Neuronal stem cell (in vitro differentiated cells): ENCODE measurements at regions not wholly inside any gene's neighbourhood (a gene's known extent, or its start where the extent isn't known, plus 50 kb on each side); places are given as distances from the start of the nearest gene placed in this dataset.

Experiments
- DNase-seq: peaks from one replicate; pipeline ENCODE4 v3.0.0-alpha.2; 2013; ENCODE audit warnings: low spot score
- H2AFZ ChIP-seq: one replicate; pipeline ENCODE4 v1.6.1; 2013; ENCODE audit warnings: mild to moderate bottlenecking, low read length, inconsistent platforms
- H2AK5ac ChIP-seq: 2 replicates; pipeline ENCODE4 v1.6.1; 2013; ENCODE audit warnings: low read depth, mild to moderate bottlenecking, inconsistent platforms, low read length, moderate library complexity, mixed read lengths
- H2BK120ac ChIP-seq: 2 replicates; pipeline ENCODE4 v1.6.1; 2013; ENCODE audit warnings: low read depth, mild to moderate bottlenecking, inconsistent platforms, low read length, moderate library complexity, mixed read lengths
- H2BK12ac ChIP-seq: one replicate; pipeline ENCODE4 v1.6.1; 2013; ENCODE audit warnings: low read length, inconsistent platforms
- H2BK15ac ChIP-seq: 2 replicates; pipeline ENCODE4 v1.6.1; 2013; ENCODE audit warnings: mild to moderate bottlenecking, low read length, inconsistent platforms, mixed read lengths
- H2BK5ac ChIP-seq: one replicate; pipeline ENCODE4 v1.6.1; 2013; ENCODE audit warnings: inconsistent platforms, mild to moderate bottlenecking, low read length, moderate library complexity
- H3K14ac ChIP-seq: one replicate; pipeline ENCODE4 v1.6.1; 2013; ENCODE audit warnings: low read length, inconsistent platforms
- H3K18ac ChIP-seq: 2 replicates; pipeline ENCODE4 v1.6.1; 2013; ENCODE audit warnings: low read length, inconsistent platforms
- H3K23ac ChIP-seq: 2 replicates; pipeline ENCODE4 v1.6.1; 2013; ENCODE audit warnings: low read depth, mild to moderate bottlenecking, mixed read lengths, low read length, inconsistent platforms; ENCODE audit not compliant: poor library complexity
- H3K27ac ChIP-seq: replicated peaks from 3 replicates; pipeline ENCODE4 v1.5.1; 2013; ENCODE audit warnings: low read length, inconsistent platforms
- H3K27me3 ChIP-seq, 3 experiments: 2 replicates each; pipeline ENCODE4 v1.6.1; 2013; ENCODE audit warnings: low read length in 3 of 3, mild to moderate bottlenecking in 2 of 3, inconsistent platforms in 1 of 3, low read depth in 1 of 3, mixed read lengths in 1 of 3, moderate library complexity in 1 of 3; ENCODE audit not compliant: control insufficient read depth in 3 of 3, insufficient read depth in 3 of 3
- H3K36me3 ChIP-seq, 2 donors: replicated peaks in 1 of 2; 2 replicates each; pipeline ENCODE4 v1.6.1; 2013; ENCODE audit warnings: low read length in 2 of 2; ENCODE audit not compliant: control insufficient read depth in 2 of 2, insufficient read depth in 2 of 2
- H3K4ac ChIP-seq: 2 replicates; pipeline ENCODE4 v1.6.1; 2013; ENCODE audit warnings: inconsistent platforms, mild to moderate bottlenecking, low read length, moderate library complexity
- H3K4me1 ChIP-seq, 2 donors: 1 replicate in 1 of 2; 2 replicates in 1 of 2; pipeline ENCODE4 v1.6.1; 2013; ENCODE audit warnings: low read length in 2 of 2, low read depth in 1 of 2; ENCODE audit not compliant: control insufficient read depth in 2 of 2, insufficient read depth in 1 of 2
- H3K4me2 ChIP-seq: one replicate; pipeline ENCODE4 v1.6.1; 2013; ENCODE audit warnings: mild to moderate bottlenecking, low read length, inconsistent platforms; ENCODE audit not compliant: insufficient read depth, poor library complexity, severe bottlenecking
- H3K4me3 ChIP-seq, 2 donors: 2 replicates each; pipeline ENCODE4 v1.5.1; 2013; ENCODE audit warnings: low read length in 2 of 2, mild to moderate bottlenecking in 2 of 2, inconsistent platforms in 1 of 2, moderate library complexity in 1 of 2
- H3K79me1 ChIP-seq: one replicate; pipeline ENCODE4 v1.6.1; 2013; ENCODE audit warnings: low read depth, mild to moderate bottlenecking, inconsistent platforms, low read length, moderate library complexity
- H3K9ac ChIP-seq: one replicate; pipeline ENCODE4 v1.6.1; 2013; ENCODE audit warnings: mild to moderate bottlenecking, low read depth, low read length, inconsistent platforms; ENCODE audit not compliant: poor library complexity
- H3K9me3 ChIP-seq, 2 donors: replicated peaks in 1 of 2; 2 replicates each; pipeline versions ENCODE3 to v1.6.1; 2013; ENCODE audit warnings: low read length in 2 of 2, mild to moderate bottlenecking in 2 of 2, inconsistent platforms in 1 of 2, low read depth in 1 of 2, mixed read lengths in 1 of 2, moderate library complexity in 1 of 2; ENCODE audit not compliant: control insufficient read depth in 2 of 2, insufficient read depth in 1 of 2
- H4K8ac ChIP-seq: one replicate; pipeline ENCODE4 v1.6.1; 2013; ENCODE audit warnings: low read depth, mild to moderate bottlenecking, inconsistent platforms, low read length, moderate library complexity
- H4K91ac ChIP-seq: one replicate; pipeline ENCODE4 v1.6.1; 2013; ENCODE audit warnings: low read length, low read depth, mild to moderate bottlenecking, inconsistent platforms; ENCODE audit not compliant: poor library complexity
- WGBS, 2 donors: extraction: QIAGEN DNeasy Blood & Tissue Kit; methylation state at CpG; one replicate each; pipeline ENCODE4 v1.1.7; 2013; ENCODE audit warnings: missing lambda C conversion rate in 2 of 2, mixed read lengths in 1 of 2; ENCODE audit not compliant: insufficient read length in 2 of 2, insufficient replicate concordance in 1 of 2; ENCODE audit errors: extremely low coverage in 2 of 2; 5-methylcytosine and 5-hydroxymethylcytosine counted together

- Histone ChIP-seq H2BK12ac (no peak overlapping the region), H2BK120ac (no peak overlapping the region), H3K4me1 (no peaks in the 10 kb centered on the region), H3K4me2 (no peak overlapping the region), H2BK5ac (no peak overlapping the region), H4K91ac (no peak overlapping the region), H4K8ac (no peak overlapping the region), H3K14ac (no peak overlapping the region), H3K9ac (no peak overlapping the region), H3K18ac (no peak overlapping the region), H2AFZ (no peak overlapping the region), H3K27me3 (no peaks in the 10 kb centered on the region), H3K79me1 (no peaks in the 10 kb centered on the region), H3K27ac (no peak overlapping the region), H3K36me3 (no peaks in the 10 kb centered on the region), H2BK15ac (no peak overlapping the region), H3K4me3 (no peak overlapping the region), H3K4ac (no peak overlapping the region), H3K23ac (no peak overlapping the region), H2AK5ac (no peak overlapping the region), H3K9me3 (peaks cover 0 to 1% of the 10 kb centered on the region in 2 donors)
- DNase-seq, result no peak
- no CpG with 5 or more reads among the region's 5 CpGs for WGBS, 2 donors
These were observed 202.0 kb upstream of the EPHA4 start for GRCh38 chr2:221774136-221774535.

GRCh38 chr2:221771297-221771696 lies 199.2 kb upstream of the EPHA4 start:
- no peak overlapping the region for H2BK15ac ChIP-seq
- H4K8ac ChIP-seq, result no peak overlapping the region
- no peak overlapping the region for H2BK5ac ChIP-seq
- no peak overlapping the region for H3K14ac ChIP-seq
- H3K4me2 ChIP-seq, result no peak overlapping the region
- no CpG with 5 or more reads among the region's 1 CpG for WGBS, 2 donors
- no peak overlapping the region for H2AK5ac ChIP-seq
- no peak for DNase-seq
- no peaks in the 10 kb centered on the region for H3K36me3 ChIP-seq
- H2BK12ac ChIP-seq, result no peak overlapping the region
- no peak overlapping the region for H3K9ac ChIP-seq
- no peak overlapping the region for H2AFZ ChIP-seq
- H2BK120ac ChIP-seq, result no peak overlapping the region
- no peak overlapping the region for H4K91ac ChIP-seq
- H3K27me3 ChIP-seq, result no peaks in the 10 kb centered on the region
- H3K79me1 ChIP-seq, result no peaks in the 10 kb centered on the region
- no peak overlapping the region for H3K4me3 ChIP-seq
- no peak overlapping the region for H3K4ac ChIP-seq
- H3K9me3 ChIP-seq, result peaks cover 0 to 1% of the 10 kb centered on the region in 2 donors
- H3K23ac ChIP-seq, result no peak overlapping the region
- H3K4me1 ChIP-seq, result peaks cover 0 to 3% of the 10 kb centered on the region in 2 donors
- H3K27ac ChIP-seq, result no peak overlapping the region
- H3K18ac ChIP-seq, result no peak overlapping the region

- WGBS, 2 donors, result no CpG with 5 or more reads among the region's 9 CpGs
- no peak overlapping the region for H4K91ac ChIP-seq
- H2AK5ac ChIP-seq, result no peak overlapping the region
- no peak overlapping the region for H4K8ac ChIP-seq
- H3K27me3 ChIP-seq, result no peaks in the 10 kb centered on the region
- no peaks in the 10 kb centered on the region for H3K36me3 ChIP-seq
- peaks cover 0 to 5% of the 10 kb centered on the region in 2 donors for H3K4me1 ChIP-seq
- no peak overlapping the region for H2BK15ac ChIP-seq
- H3K4ac ChIP-seq, result no peak overlapping the region
- H3K9me3 ChIP-seq, result no peaks in the 10 kb centered on the region
- no peak overlapping the region for H3K18ac ChIP-seq
- H3K14ac ChIP-seq, result no peak overlapping the region
- no peak overlapping the region for H2BK12ac ChIP-seq
- H3K4me3 ChIP-seq, result no peak overlapping the region
- no peak overlapping the region for H3K4me2 ChIP-seq
- H3K79me1 ChIP-seq, result no peaks in the 10 kb centered on the region
- H3K9ac ChIP-seq, result no peak overlapping the region
- H2BK5ac ChIP-seq, result no peak overlapping the region
- H3K23ac ChIP-seq, result no peak overlapping the region
- no peak for DNase-seq
- no peak overlapping the region for H2AFZ ChIP-seq
- H2BK120ac ChIP-seq, result no peak overlapping the region
- H3K27ac ChIP-seq, result no peak overlapping the region
These were observed 195.3 kb upstream of the EPHA4 start for GRCh38 chr2:221767106-221768012.

- H3K23ac ChIP-seq, result no peak overlapping the region
- no peak overlapping the region for H3K9ac ChIP-seq
- no peak overlapping the region for H4K91ac ChIP-seq
- H2BK5ac ChIP-seq, result no peak overlapping the region
- H2AFZ ChIP-seq, result no peak overlapping the region
- no peak overlapping the region for H2BK12ac ChIP-seq
- H3K9me3 ChIP-seq, result no peaks in the 10 kb centered on the region
- no CpG with 5 or more reads among the region's 1 CpG for WGBS, 2 donors
- H2BK120ac ChIP-seq, result no peak overlapping the region
- no peak overlapping the region for H2BK15ac ChIP-seq
- H3K36me3 ChIP-seq, result no peaks in the 10 kb centered on the region
- H3K4me3 ChIP-seq, result no peak overlapping the region
- no peak overlapping the region for H4K8ac ChIP-seq
- H3K4me1 ChIP-seq, result peaks cover 0 to 3% of the 10 kb centered on the region in 2 donors
- no peak overlapping the region for H3K18ac ChIP-seq
- no peak overlapping the region for H3K27ac ChIP-seq
- no peaks in the 10 kb centered on the region for H3K27me3 ChIP-seq
- H3K79me1 ChIP-seq, result no peaks in the 10 kb centered on the region
- H3K4ac ChIP-seq, result no peak overlapping the region
- no peak for DNase-seq
- H3K14ac ChIP-seq, result no peak overlapping the region
- H3K4me2 ChIP-seq, result no peak overlapping the region
- H2AK5ac ChIP-seq, result no peak overlapping the region
These were observed 190.4 kb upstream of the EPHA4 start for GRCh38 chr2:221762496-221762895.
